GM18907 (cell line): ENCODE measurements at regions not wholly inside any gene's neighbourhood (a gene's known extent, or its start where the extent isn't known, plus 50 kb on each side); places are given as distances from the start of the nearest gene placed in this dataset.
A peak's percentile ranks its signal among the peaks of the same experiment; 100 is the strongest.
"Not testable (repeated sequence)": the region's sequence is repeated elsewhere in the genome, so short reads cannot be mapped to it uniquely, and the experiment has no call there.

Source experiments
- ATAC-seq: cut with Tn5 transposase; IDR thresholded peaks from one replicate; pipeline ENCODE4 v1.9.1; 2021; ENCODE audit warnings: mild to moderate bottlenecking, moderate library complexity; ENCODE audit not compliant: unreplicated experiment

DNA sequence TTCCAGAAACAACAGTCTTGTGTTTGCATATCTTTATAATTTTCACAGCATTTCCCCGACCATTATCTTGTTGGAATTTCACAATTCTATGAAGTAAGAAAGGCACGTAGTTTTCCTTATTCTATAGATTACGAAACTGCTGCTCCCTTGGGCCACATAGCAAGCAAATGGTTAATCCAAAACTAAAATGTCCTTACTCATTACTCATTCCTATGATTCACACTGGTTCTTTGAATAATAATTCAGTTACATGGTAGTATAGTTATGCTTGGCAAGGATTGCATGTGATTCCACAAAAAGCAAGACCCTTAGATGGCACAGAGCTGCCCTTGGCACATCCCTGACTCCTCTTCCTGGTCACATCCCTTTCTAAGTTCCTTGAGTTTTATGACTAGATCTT lies 51.2 kb downstream of the OR13H1 start:
- ATAC-seq = no peak

- ATAC-seq = no peak
These were observed 64.0 kb downstream of the OR13H1 start for GRCh38 chrX:131607792-131608369.

DNA sequence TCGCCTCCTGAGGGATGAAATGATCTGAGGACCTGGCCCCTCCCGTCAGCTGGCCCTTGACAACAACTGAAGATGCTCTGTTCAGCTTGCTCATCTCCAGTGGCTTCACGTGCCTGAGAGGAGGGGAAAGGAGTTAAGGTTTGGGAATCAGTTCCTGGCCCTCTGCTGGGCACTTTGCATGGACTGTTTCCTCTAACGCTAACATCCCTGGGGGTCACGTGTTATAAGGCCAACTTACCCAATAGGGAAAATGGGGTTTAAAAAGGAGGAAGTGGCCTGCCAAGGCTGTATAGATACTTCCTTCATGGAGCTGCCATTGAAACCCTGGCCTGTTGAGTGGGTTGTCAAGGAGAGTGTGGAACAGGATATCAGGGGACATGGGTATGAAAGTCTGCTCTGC lies 65.6 kb downstream of the OR13H1 start:
- no peak for ATAC-seq

GRCh38 chrX:131613260-131613659 lies 69.4 kb downstream of the OR13H1 start:
- no peak for ATAC-seq

GRCh38 chrX:131614241-131614640 lies 70.4 kb downstream of the OR13H1 start:
- ATAC-seq = no peak

DNA sequence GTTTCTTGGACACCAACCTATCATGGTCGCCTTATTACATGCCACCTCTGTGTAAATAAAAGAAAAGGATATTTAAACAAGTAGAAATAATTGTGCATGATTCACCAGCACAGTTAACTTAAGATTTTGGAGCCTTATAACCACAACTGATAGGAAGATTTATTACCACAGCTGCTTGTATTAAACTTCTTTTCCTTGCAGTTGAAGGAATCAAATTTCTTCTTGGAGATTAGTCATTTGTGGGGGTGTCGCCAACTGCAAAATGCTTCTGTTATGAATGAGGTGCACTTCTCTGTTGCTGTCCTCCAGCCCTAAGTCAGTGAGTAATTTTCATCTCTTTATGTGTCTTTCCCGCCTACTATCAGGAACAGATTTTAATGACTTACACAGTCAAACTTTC lies 73.3 kb downstream of the OR13H1 start:
- no peak for ATAC-seq

DNA sequence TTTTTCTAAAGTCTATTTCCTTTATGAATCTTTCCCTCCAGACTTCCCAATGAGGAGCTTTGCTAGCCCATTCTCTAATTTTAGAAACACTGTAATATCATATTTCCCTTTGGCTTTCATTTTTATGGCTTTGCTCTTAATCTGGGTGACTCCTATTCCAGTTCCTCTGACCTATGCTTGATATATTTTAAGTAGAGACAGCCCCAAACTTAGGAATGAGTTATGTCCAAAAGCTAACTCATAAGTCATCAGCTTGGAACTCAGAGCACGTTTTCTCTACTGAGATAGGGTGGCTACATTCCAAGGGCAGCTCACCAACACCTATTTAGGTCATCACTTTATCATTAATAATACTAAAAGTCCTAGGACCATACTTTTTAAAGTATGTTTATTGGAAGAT lies 77.8 kb downstream of the OR13H1 start:
- ATAC-seq = no peak

- ATAC-seq = no peak
These were observed 82.9 kb downstream of the OR13H1 start for GRCh38 chrX:131626681-131627296.

DNA sequence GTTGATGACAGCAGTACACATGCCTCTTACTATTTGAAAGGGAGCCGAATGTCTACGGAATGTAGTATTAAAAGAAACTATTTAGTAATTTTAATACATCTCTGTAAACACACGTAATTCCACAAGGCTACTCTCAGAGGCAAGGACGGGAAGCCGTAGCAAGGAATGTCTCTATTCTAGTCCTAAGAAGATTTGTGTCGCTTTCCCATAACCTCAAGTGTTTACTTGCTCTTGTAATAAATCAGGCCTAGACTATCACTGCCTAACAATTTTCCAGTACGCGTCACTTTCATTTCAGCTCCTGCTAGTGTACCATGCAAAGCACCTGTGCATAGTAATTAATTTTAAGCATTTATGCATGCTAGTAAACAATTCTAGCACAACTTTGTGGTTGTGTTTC lies 86.7 kb downstream of the OR13H1 start:
- ATAC-seq = no peak

DNA sequence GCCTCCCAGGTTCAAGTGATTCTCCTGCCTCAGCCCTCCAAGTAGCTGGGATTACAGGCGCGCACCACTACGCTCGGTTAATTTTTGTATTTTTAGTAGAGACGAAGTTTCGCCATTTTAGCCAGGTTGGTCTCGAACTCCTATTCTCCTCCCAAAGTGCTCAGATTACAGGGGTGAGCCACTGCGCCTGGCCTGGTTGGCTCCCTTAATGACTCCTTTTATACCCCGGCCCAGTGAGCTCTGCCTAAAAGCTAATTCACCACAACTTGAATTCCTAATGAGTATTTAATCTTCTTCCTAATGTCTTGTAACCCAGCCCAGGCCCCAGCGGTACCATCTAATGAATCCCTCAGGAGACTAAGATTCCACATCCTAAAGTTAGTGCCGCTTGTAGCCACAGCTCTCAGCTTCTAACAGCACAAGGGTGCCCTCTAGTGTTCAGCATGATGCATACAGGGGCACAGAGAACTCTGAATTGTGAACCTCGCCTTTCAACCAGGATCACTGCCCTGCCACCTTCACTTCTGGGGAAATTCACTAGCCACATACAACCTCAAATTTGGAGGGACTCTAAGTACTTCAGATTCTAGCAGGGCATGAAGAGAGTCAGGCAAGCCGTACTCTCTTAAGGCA lies 89.5 kb downstream of the OR13H1 start:
- peak; percentile 91 for ATAC-seq

- ATAC-seq = no peak
These were observed 91.0 kb downstream of the OR13H1 start for GRCh38 chrX:131634900-131635299.

- no peak for ATAC-seq
These were observed 102.2 kb downstream of the OR13H1 start for GRCh38 chrX:131646106-131646505.

DNA sequence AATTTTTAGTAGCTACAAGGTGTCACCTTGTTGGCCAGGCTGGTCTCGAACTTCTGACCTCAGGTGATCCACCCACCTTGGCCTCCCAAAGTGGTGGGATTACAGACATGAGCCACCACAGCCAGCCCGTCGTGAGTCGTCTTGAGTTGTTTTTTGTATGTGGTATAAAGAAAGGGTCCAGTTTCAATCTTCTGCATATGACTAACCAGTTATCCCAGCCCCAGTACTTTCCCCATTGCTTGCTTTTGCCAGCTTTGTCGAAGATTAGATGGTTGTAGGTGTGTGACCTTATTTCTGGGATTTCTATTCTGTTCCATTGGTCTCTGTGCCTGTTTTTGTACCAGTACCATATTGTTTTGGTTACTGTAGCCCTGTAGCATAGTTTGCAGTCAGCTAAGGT lies 105.9 kb downstream of the OR13H1 start:
- no peak for ATAC-seq

DNA sequence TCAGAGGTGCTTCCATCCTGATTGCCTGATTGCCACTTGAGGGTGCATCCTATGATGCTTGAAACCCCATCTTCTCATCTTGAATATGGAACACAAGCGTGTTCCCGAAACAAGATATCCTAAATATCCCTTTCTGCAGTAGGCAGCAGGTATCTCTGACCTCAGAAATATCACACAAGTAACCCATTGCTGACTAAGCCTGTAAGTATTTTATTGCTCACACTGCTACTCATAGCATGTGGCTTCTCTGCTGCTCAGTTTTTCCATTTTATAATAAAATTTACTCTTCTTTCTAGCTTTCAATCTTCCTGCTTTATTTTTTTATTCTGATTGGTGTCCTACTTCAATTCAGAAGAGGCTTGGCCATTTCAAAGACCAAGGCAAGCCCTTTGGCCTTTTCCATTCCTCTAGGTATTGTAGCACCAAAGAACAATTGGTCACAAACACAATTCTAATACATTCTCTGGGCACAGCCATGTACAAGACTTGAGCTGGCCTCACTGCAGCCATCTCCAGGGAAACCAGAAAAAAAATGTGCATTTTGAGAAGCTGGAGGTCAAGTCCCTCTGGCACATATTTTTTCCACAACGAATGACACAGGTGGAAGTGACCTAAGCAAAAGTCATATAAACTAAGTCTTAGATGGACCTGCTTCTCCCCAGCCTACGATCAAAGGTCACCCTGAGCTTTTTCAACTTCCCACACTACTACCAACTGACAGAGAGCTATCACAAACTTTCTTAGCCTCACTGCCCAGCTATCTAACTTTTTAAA lies 107.0 kb downstream of the OR13H1 start:
- ATAC-seq = no peak

DNA sequence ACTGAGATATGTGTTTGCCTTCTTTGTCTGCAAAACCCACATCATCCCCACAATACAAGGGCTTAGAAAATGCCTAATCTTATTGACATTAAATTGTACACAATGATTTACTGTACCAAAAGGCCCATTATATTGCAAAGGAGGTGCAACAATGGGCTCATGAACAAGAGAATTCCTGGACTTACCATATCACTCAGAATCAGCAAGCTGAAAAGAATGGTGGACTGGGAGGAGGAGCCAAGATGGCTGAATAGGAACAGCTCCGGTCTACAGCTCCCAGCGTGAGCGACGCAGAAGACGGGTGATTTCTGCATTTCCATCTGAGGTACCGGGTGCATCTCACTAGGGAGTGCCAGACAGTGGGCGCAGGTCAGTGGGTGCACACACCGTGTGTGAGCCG lies 119.9 kb downstream of the OR13H1 start:
- ATAC-seq = not testable (repeated sequence)

DNA sequence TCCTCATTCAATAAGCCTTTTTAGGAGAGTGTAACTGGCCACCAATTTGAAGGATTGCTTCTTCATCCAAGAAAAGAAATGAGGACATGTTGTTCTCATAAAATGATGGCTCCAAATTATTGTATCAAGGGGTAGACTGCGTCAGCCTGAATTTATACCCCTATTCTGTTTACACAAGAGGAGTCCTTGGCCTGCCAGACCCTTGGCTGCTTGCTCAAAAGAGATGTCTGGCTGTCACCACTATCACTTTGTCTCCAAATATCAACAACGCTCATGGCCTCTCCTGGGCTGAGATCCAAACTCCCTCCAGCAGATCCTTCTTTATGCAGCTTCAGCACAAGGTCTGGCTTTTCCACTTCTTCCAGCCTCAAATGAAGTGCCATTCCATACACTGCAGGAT lies 127.9 kb downstream of the OR13H1 start:
- no peak for ATAC-seq

GRCh38 chrX:131675596-131676194 lies 131.8 kb downstream of the OR13H1 start:
- ATAC-seq = no peak

DNA sequence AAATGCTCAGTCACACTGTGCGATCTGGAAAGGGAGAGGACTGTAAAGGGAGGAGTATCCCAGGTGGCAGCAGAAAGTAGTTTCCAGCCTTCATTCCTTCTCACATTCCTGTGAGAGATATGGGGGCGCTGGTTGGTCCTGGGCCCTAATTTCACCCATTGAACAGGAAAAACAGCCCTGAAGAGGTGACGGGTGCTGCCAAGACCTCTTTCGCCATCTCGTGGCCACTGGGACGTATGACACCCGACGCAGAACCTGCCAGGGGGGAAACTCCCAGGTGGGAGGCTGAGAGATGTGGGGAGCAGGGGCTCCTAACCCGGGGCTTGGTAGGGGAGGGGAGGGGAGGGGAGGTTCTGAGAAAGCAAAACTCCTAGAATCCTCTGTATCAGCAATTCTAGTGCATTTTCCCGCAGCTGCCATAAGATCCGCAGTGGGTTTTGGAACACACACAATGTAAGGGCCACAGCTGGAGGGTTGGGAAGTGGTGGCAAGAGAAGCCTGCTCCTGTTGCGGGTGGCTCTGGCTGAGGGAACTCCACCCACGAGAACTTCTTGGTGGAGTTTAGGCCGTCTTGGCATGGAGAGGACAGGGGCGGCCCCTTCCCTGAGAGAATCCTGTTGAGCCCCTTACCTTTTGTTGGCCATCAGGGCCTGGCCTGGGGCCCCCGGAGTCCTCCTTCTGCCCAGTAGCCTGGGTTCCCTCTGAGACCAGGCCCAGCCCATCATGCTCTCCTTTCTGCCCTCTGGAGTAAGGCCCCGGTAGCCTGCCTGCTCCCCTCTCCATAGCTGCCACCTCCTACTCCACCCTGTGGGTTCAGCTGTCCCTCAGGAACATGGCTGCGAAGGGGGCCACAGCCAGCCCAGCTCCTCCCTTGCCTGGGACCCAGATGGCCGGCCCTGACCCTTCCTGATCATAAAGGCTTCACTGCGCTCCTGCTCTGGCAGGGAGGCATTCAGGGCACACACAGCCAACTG lies 134.1 kb downstream of the OR13H1 start:
- ATAC-seq = peak; percentile 92

GRCh38 chrX:131682735-131683134 lies 138.9 kb downstream of the OR13H1 start:
- ATAC-seq = not testable (repeated sequence)

GRCh38 chrX:131693359-131693758 lies 149.5 kb downstream of the OR13H1 start:
- no peak for ATAC-seq
